GM06990 (cell line): ENCODE measurements at regions not wholly inside any gene's neighbourhood (a gene's known extent, or its start where the extent isn't known, plus 50 kb on each side); places are given as distances from the start of the nearest gene placed in this dataset.

ENCODE experiments used
- DNase-seq: peaks from one replicate; pipeline ENCODE4 v3.0.0-alpha.2; 2011; ENCODE audit not compliant: insufficient read length; ENCODE audit errors: extremely low read depth
- H3K27me3 ChIP-seq: replicated peaks from 2 replicates; pipeline ENCODE4 v1.6.0; 2011; ENCODE audit warnings: low read length; ENCODE audit not compliant: control insufficient read depth, insufficient read depth
- H3K36me3 ChIP-seq: 2 replicates; pipeline ENCODE4 v1.5.1; 2011; ENCODE audit warnings: low read length; ENCODE audit not compliant: control insufficient read depth, insufficient read depth
- H3K4me3 ChIP-seq: replicated peaks from 2 replicates; pipeline ENCODE4 v1.5.1; 2011; ENCODE audit warnings: low read depth, mild to moderate bottlenecking, control low read depth, low read length
- TF ChIP-seq, protein P1 (sequence below): IDR thresholded peaks from 2 replicates; pipeline ENCODE4 v1.5.1; 2011; ENCODE audit warnings: low read length, control low read depth, mild to moderate bottlenecking, inconsistent platforms; ENCODE audit not compliant: insufficient read depth, poor library complexity, severe bottlenecking

DNA sequence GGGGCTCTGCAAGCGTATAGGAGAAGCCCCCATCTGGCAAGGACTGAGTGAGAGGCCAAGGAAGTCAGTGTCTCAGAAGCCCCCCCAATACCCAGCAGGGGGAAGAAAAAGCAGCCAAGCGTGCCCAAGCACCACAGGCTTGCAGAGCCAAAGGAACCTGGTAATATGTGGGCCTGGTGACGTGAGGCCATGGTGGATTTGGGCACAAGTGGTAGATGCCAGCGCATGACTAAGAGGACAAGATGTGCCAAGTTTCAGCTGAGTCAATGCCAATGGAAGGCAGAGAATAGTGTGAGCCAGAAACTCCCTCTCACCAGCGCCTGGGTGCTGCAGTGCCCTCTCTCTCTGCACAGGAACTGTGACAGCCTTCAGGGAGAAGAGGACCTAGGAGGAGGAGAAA is 110.0 kb downstream of the QRSL1 start:
- Histone ChIP-seq H3K4me3 (no peak overlapping the region), H3K27me3 (no peaks in the 10 kb centered on the region), H3K36me3 (no peaks in the 10 kb centered on the region)
- TF ChIP-seq, protein P1, sequence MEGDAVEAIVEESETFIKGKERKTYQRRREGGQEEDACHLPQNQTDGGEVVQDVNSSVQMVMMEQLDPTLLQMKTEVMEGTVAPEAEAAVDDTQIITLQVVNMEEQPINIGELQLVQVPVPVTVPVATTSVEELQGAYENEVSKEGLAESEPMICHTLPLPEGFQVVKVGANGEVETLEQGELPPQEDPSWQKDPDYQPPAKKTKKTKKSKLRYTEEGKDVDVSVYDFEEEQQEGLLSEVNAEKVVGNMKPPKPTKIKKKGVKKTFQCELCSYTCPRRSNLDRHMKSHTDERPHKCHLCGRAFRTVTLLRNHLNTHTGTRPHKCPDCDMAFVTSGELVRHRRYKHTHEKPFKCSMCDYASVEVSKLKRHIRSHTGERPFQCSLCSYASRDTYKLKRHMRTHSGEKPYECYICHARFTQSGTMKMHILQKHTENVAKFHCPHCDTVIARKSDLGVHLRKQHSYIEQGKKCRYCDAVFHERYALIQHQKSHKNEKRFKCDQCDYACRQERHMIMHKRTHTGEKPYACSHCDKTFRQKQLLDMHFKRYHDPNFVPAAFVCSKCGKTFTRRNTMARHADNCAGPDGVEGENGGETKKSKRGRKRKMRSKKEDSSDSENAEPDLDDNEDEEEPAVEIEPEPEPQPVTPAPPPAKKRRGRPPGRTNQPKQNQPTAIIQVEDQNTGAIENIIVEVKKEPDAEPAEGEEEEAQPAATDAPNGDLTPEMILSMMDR: no peak
- no peak for DNase-seq

DNA sequence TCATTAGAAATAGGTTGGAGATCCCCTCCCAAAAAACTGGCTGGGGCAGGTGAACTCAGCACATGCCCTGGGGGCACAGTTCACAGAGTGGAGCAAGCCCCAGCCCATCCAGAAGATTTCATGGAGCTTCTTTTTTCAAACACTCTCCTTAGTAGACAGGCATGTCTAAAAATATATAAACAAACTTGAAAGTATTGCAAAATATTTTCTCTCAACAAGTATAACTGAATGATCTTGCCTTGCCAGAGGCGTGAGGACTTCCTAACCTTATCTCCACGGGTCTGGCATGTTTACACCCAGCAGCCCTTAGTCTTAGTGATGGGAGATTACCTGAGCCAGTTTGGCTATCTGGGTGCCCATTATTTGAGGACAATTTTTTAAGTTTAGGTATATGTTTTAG is 107.1 kb downstream of the QRSL1 start:
- DNase-seq: no peak
- H3K27me3 ChIP-seq: no peaks in the 10 kb centered on the region

DNA sequence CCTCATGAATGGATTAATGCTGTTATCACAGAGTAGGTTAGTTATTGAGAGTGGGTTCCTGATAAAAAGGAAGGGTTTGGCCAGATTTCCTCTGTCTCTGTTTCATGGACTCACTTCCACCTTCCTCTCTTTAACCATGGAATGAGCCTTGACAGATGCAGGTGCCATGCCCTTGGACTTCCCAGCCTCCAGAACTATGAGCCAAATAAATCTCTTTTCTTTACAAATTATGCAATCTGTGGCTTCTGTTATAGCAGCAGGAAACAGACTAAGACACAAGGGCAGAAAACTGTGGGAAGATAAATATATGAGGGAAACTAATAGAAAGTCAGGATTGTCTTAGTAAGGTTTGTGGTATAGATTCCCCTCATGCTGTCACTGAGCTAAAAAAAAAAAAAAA is 106.5 kb downstream of the QRSL1 start:
- no peaks in the 10 kb centered on the region for H3K36me3 ChIP-seq
- TF ChIP-seq, protein P1: no peak
- no peaks in the 10 kb centered on the region for H3K27me3 ChIP-seq
- no peak overlapping the region for H3K4me3 ChIP-seq
- no peak for DNase-seq

More for the DNA sequence above, 107.1 kb downstream of the QRSL1 start:
- TF ChIP-seq, protein P1: no peak
- H3K4me3 ChIP-seq: no peak overlapping the region
- no peaks in the 10 kb centered on the region for H3K36me3 ChIP-seq

DNA sequence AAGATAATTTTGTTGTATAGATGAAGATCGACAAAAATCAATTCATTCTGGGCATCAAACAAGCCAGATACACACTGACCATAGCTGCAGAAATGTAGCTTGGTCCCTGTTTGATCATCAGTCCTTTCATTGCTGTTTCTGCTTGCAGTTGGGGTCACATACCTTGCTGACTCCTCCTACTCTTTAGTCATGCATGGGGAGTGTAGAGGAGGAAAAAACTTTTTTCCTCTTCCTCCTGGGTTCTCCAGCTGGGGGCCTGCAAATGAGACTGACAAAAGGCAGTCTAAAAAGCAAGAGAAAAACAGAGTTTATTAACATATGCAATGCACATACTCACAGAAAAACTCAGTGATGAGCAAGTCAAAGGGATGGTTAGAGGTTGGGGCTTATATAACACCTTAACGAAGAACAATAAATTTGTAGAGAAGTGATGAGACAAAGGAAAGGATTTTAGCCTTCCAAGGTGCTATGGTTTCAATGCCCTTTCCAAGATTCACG is 105.8 kb downstream of the QRSL1 start:
- Histone ChIP-seq H3K27me3 (no peaks in the 10 kb centered on the region), H3K4me3 (no peak overlapping the region), H3K36me3 (no peaks in the 10 kb centered on the region)
- DNase-seq: no peak
- TF ChIP-seq, protein P1: no peak

DNA sequence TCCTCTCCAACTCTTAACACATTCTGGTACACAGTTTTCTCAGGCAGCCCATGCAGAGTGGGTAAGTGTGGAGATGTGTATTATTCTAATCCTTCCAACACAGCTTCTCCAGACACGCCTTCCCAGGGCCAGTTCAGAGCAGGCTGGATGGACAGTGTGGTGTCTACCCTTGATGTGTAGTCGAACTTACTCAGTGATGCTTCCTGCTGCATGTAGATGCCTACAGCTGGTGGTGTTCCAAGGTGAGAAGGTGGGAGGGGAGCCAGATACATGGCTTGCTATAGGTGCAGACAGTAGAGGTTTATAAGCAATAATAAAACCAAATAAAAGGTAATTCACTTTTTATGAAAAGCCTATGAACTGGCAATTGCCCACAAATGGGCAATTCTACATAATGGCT is 104.0 kb downstream of the QRSL1 start:
- Histone ChIP-seq H3K36me3 (no peaks in the 10 kb centered on the region), H3K27me3 (no peaks in the 10 kb centered on the region), H3K4me3 (no peak overlapping the region)
- TF ChIP-seq, protein P1: no peak
- DNase-seq: no peak

DNA sequence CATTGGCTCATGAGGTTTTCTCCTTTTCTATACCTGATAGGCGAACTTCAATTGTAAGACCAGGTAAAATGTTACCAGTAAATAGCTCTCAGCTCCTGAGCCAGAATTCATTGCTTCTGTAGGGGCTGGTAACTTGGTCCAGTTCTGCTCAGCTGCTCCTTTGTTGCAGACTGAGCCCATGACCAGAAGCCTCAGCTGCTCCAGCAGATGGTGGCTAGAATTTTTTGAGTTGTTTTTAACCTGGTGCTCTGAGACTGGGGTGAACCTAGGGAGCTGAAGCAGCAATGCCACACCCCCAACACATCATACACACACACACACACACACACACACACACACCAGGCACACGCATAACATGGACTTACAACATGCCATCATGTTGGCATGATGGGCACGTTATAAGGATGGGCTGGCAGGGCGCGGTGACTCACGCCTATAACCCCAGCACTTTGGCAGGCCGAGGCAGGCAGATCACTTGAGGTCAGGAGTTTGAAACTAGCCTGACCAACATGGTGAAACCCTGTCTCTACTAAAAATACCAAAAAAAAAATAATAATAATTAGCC is 103.1 kb downstream of the QRSL1 start:
- Histone ChIP-seq H3K4me3 (no peak overlapping the region), H3K27me3 (no peaks in the 10 kb centered on the region), H3K36me3 (no peaks in the 10 kb centered on the region)
- no peak for DNase-seq
- TF ChIP-seq, protein P1: no peak
